ENCODE measurements at regions not wholly inside any gene's neighbourhood (a gene's known extent, or its start where the extent isn't known, plus 50 kb on each side); places are given as distances from the start of the nearest gene placed in this dataset.
"Not testable (repeated sequence)": the region's sequence is repeated elsewhere in the genome, so short reads cannot be mapped to it uniquely, and the experiment has no call there.

GRCh38 chr4:154029171-154029570 lies 240.3 kb upstream of the SFRP2 start:
- no peak for DNase-seq
- Histone ChIP-seq H3K4me3 (ENCODE audit: low read depth, low read length) (no peak overlapping the region), H3K9me3 (ENCODE audit: severe bottlenecking) (no peaks in the 10 kb centered on the region), H3K27me3 (ENCODE audit: insufficient read depth, low read depth, severe bottlenecking) (no peaks in the 10 kb centered on the region), H3K36me3 (no peaks in the 10 kb centered on the region), H3K27ac (no peak overlapping the region)
- no peak for TF ChIP-seq CTCF (IDR thresholded peaks at IDR 0.05; ENCODE audit: low read depth, low read length)

- no peak for TF ChIP-seq CTCF (IDR thresholded peaks at IDR 0.05; ENCODE audit: low read depth, low read length)
- Histone ChIP-seq H3K27me3 (ENCODE audit: insufficient read depth, low read depth, severe bottlenecking) (no peaks in the 10 kb centered on the region), H3K9me3 (ENCODE audit: severe bottlenecking) (no peaks in the 10 kb centered on the region), H3K36me3 (no peaks in the 10 kb centered on the region), H3K27ac (no peak overlapping the region), H3K4me3 (ENCODE audit: low read depth, low read length) (no peak overlapping the region)
- no peak for DNase-seq
Observed at GRCh38 chr4:154025110-154025509, 236.2 kb upstream of the SFRP2 start.

DNA sequence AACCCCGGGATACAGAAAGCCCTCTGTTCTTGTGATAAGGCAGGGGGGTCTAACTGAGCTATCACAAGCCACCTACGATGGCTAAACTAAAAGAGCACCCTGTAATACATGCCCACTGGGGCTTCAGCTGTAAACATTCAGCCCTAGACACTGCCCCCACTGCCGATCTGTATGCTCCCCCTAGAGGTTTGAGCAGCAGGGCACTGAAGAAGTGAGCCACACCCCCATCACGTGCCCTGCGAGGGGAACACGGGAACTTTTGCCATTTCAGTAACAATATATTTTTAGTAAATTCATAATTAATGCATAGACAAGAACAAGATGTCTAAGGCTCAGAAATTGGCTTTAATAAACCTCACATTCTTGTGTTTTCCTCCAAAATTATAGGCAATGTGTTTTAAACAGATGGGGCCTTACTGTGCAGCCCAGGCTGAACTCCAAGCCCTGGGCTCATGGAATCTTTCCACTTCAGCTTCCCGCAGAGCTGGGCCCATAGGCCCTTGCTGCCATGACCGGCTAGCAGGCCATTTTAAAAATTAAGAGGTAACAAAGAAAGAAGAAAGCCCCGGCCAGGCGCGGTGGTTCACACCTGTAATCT lies 235.3 kb upstream of the SFRP2 start:
- no peaks in the 10 kb centered on the region for H3K27me3 ChIP-seq (ENCODE audit: insufficient read depth, low read depth, severe bottlenecking)
- TF ChIP-seq CTCF (IDR thresholded peaks at IDR 0.05; ENCODE audit: low read depth, low read length), result peak; percentile 54; the same call in 1 of the 2 replicates
- DNase-seq, result peak; percentile 43
- no peaks in the 10 kb centered on the region for H3K36me3 ChIP-seq
- no peak overlapping the region for H3K4me3 ChIP-seq (ENCODE audit: low read depth, low read length)
- H3K9me3 ChIP-seq (ENCODE audit: severe bottlenecking), result no peaks in the 10 kb centered on the region
- no peak overlapping the region; the same call in 1 of the 2 replicates for H3K27ac ChIP-seq

DNA sequence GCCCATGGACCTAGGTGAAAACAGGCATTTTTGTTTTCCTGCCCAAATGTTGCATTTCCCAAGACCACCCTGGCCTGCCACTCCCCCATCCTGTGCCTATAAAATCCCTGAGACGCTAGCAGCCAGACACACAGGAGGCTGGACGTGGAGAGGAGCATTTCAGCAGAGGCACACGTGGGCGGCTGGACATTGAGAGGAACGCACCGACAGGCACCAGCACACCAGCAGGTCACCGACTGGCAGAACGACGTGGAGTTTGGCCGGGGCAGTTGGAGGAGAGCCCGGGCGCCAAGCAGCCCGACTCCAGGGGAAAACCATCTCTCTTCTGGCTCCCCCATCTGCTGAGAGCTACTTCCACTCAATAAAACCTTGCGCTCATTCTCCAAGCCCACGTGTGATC lies 234.8 kb upstream of the SFRP2 start:
- DNase-seq; H3K4me3 ChIP-seq (ENCODE audit: low read depth, low read length); H3K9me3 ChIP-seq (ENCODE audit: severe bottlenecking); H3K27me3 ChIP-seq (ENCODE audit: insufficient read depth, low read depth, severe bottlenecking); H3K27ac ChIP-seq; H3K36me3 ChIP-seq: not testable (repeated sequence)

GRCh38 chr4:154019811-154020210 lies 230.9 kb upstream of the SFRP2 start:
- no peaks in the 10 kb centered on the region for H3K27me3 ChIP-seq (ENCODE audit: insufficient read depth, low read depth, severe bottlenecking)
- H3K4me3 ChIP-seq (ENCODE audit: low read depth, low read length), result no peak overlapping the region
- H3K9me3 ChIP-seq (ENCODE audit: severe bottlenecking), result no peaks in the 10 kb centered on the region
- H3K36me3 ChIP-seq, result no peaks in the 10 kb centered on the region
- no peak for TF ChIP-seq CTCF (IDR thresholded peaks at IDR 0.05; ENCODE audit: low read depth, low read length)
- H3K27ac ChIP-seq, result no peak overlapping the region
- no peak for DNase-seq

GRCh38 chr4:154018659-154019058 lies 229.8 kb upstream of the SFRP2 start:
- DNase-seq, result peak; percentile 87
- Histone ChIP-seq H3K36me3 (no peaks in the 10 kb centered on the region), H3K27ac (no peak overlapping the region), H3K9me3 (ENCODE audit: severe bottlenecking) (no peaks in the 10 kb centered on the region), H3K27me3 (ENCODE audit: insufficient read depth, low read depth, severe bottlenecking) (no peaks in the 10 kb centered on the region), H3K4me3 (ENCODE audit: low read depth, low read length) (no peak overlapping the region)
- TF ChIP-seq CTCF (IDR thresholded peaks at IDR 0.05; ENCODE audit: low read depth, low read length), result peak; percentile 89

All from WERI-Rb-1 (cell line).